HepG2 (cell line): ENCODE measurements at regions not wholly inside any gene's neighbourhood (a gene's known extent, or its start where the extent isn't known, plus 50 kb on each side); places are given as distances from the start of the nearest gene placed in this dataset.

ENCODE experiments used
- HDAC2 ChIP-seq: sonication (generic); formaldehyde crosslinking; IDR thresholded peaks from 2 replicates; pipeline ENCODE4 v1.4.0; 2020; ENCODE audit warnings: missing genetic modification reagents
- NFIC ChIP-seq: IDR thresholded peaks from 2 replicates; pipeline ENCODE4 v1.6.1; 2012; ENCODE audit warnings: mild to moderate bottlenecking, low read length, inconsistent platforms
- NR2F6 ChIP-seq, 2 experiments: IDR thresholded peaks; 2 replicates each; pipeline ENCODE4 v1.6.1; 2016; ENCODE audit warnings: antibody characterized with exemption in 1 of 2, mild to moderate bottlenecking in 1 of 2
- RORA ChIP-seq: sonication (generic); formaldehyde crosslinking; IDR thresholded peaks from 2 replicates; pipeline ENCODE4 v1.5.0; 2020; ENCODE audit warnings: mild to moderate bottlenecking, missing genetic modification reagents, moderate library complexity
- SIX4 ChIP-seq: sonication (generic); formaldehyde crosslinking; IDR thresholded peaks from 2 replicates; pipeline ENCODE4 v1.4.0; 2020; ENCODE audit warnings: missing genetic modification reagents
- STAG1 ChIP-seq: sonication (generic); formaldehyde crosslinking; IDR thresholded peaks from 2 replicates; pipeline ENCODE4 v1.4.0; 2020; ENCODE audit warnings: missing genetic modification reagents
- ZNF343 ChIP-seq: sonication (generic); formaldehyde crosslinking; IDR thresholded peaks from 2 replicates; pipeline ENCODE4 v1.4.0; 2020; ENCODE audit warnings: mild to moderate bottlenecking, missing genetic modification reagents
- ZNF441 ChIP-seq: sonication (generic); formaldehyde crosslinking; IDR thresholded peaks from 2 replicates; pipeline ENCODE4 v1.7.0; 2021; ENCODE audit warnings: missing genetic modification reagents, borderline replicate concordance
- ZNF678 ChIP-seq: sonication (generic); formaldehyde crosslinking; IDR thresholded peaks from 2 replicates; pipeline ENCODE4 v1.4.0; 2020; ENCODE audit warnings: mild to moderate bottlenecking, missing genetic modification reagents
- TF ChIP-seq, protein P1 (sequence below): sonication (generic); formaldehyde crosslinking; IDR thresholded peaks from 2 replicates; pipeline ENCODE4 v1.4.0; 2020; ENCODE audit warnings: missing genetic modification reagents
- TF ChIP-seq, protein P2 (sequence below): sonication (generic); formaldehyde crosslinking; conservative IDR thresholded peaks from 2 replicates; pipeline ENCODE4 v1.4.0; 2020; ENCODE audit warnings: mild to moderate bottlenecking, missing genetic modification reagents, moderate library complexity
- TF ChIP-seq, protein P3 (sequence below): sonication (generic); formaldehyde crosslinking; IDR thresholded peaks from 2 replicates; pipeline ENCODE4 v1.4.0; 2020; ENCODE audit warnings: missing genetic modification reagents, borderline replicate concordance
- TF ChIP-seq, protein P4 (sequence below): sonication (generic); formaldehyde crosslinking; IDR thresholded peaks from 2 replicates; pipeline ENCODE4 v1.9.0; 2022; ENCODE audit warnings: low read depth, missing genetic modification reagents
- TF ChIP-seq, protein P5 (sequence below): IDR thresholded peaks from 2 replicates; pipeline ENCODE4 v1.6.1; 2016; ENCODE audit warnings: low read depth, borderline replicate concordance
- TF ChIP-seq, protein P6 (sequence below): sonication (generic); formaldehyde crosslinking; IDR thresholded peaks from 2 replicates; pipeline ENCODE4 v1.8.0; 2022; ENCODE audit warnings: mild to moderate bottlenecking, missing genetic modification reagents
- TF ChIP-seq, protein P7 (sequence below): sonication (generic); formaldehyde crosslinking; IDR thresholded peaks from 2 replicates; pipeline ENCODE4 v1.5.1; 2020; ENCODE audit warnings: mild to moderate bottlenecking, missing genetic modification reagents, moderate library complexity

DNA sequence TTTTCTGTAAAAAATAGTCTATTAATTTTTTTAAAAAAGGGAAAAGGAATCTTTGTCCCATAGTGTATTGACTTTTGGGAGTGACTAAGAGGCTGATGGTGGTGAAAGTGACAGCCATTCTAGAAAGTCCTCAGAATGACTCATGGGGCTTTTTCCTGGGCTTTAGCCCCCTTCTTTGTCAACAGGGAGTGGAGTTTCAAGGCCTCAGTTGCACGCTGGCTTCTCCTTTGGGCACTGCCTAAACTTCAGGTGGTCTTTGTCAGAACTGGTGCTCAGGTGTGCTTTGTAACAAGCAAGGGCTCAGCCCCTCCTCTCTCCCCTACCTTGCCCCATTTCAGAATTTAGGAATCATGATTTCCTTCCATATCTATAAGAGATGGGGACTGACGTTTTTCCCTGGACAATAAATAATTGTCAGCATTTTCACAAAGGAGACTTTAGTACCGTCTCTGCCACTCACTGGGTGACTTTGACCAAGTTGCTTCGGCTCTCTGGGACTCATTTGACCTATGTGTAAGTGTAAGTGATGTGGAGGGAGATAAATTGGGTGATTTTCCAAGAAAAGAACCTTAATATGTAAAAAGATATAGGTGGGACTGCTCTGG, 61.2 kb upstream of the IGFBP2 start (continued):
- TF ChIP-seq SIX4 (no peak), ZNF441 (CRISPR knock-in tag) (no peak), NFIC (peak; percentile 17; the same call in 1 of the 2 replicates), RORA (CRISPR knock-in tag) (0 out of 2 replicates have a peak, but pooled peaks have one; percentile 80), NR2F6 (IDR thresholded peaks at IDR 0.05) (no peak; the same call in 1 of the 2 replicates), NR2F6 (CRISPR knock-in tag; IDR thresholded peaks at IDR 0.05) (no peak), ZNF343 (CRISPR knock-in tag) (no peak), ZNF678 (CRISPR knock-in tag) (no peak), HDAC2 (CRISPR knock-in tag) (peak; percentile 7; the same call in 1 of the 2 replicates), STAG1 (no peak)
- TF ChIP-seq, protein P1, sequence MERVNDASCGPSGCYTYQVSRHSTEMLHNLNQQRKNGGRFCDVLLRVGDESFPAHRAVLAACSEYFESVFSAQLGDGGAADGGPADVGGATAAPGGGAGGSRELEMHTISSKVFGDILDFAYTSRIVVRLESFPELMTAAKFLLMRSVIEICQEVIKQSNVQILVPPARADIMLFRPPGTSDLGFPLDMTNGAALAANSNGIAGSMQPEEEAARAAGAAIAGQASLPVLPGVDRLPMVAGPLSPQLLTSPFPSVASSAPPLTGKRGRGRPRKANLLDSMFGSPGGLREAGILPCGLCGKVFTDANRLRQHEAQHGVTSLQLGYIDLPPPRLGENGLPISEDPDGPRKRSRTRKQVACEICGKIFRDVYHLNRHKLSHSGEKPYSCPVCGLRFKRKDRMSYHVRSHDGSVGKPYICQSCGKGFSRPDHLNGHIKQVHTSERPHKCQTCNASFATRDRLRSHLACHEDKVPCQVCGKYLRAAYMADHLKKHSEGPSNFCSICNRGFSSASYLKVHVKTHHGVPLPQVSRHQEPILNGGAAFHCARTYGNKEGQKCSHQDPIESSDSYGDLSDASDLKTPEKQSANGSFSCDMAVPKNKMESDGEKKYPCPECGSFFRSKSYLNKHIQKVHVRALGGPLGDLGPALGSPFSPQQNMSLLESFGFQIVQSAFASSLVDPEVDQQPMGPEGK (CRISPR knock-in tag), result peak; percentile 66
- TF ChIP-seq, protein P2, sequence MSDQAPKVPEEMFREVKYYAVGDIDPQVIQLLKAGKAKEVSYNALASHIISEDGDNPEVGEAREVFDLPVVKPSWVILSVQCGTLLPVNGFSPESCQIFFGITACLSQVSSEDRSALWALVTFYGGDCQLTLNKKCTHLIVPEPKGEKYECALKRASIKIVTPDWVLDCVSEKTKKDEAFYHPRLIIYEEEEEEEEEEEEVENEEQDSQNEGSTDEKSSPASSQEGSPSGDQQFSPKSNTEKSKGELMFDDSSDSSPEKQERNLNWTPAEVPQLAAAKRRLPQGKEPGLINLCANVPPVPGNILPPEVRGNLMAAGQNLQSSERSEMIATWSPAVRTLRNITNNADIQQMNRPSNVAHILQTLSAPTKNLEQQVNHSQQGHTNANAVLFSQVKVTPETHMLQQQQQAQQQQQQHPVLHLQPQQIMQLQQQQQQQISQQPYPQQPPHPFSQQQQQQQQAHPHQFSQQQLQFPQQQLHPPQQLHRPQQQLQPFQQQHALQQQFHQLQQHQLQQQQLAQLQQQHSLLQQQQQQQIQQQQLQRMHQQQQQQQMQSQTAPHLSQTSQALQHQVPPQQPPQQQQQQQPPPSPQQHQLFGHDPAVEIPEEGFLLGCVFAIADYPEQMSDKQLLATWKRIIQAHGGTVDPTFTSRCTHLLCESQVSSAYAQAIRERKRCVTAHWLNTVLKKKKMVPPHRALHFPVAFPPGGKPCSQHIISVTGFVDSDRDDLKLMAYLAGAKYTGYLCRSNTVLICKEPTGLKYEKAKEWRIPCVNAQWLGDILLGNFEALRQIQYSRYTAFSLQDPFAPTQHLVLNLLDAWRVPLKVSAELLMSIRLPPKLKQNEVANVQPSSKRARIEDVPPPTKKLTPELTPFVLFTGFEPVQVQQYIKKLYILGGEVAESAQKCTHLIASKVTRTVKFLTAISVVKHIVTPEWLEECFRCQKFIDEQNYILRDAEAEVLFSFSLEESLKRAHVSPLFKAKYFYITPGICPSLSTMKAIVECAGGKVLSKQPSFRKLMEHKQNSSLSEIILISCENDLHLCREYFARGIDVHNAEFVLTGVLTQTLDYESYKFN (CRISPR knock-in tag), result peak; percentile 84; the same call in 1 of the 2 replicates
- TF ChIP-seq, protein P3, sequence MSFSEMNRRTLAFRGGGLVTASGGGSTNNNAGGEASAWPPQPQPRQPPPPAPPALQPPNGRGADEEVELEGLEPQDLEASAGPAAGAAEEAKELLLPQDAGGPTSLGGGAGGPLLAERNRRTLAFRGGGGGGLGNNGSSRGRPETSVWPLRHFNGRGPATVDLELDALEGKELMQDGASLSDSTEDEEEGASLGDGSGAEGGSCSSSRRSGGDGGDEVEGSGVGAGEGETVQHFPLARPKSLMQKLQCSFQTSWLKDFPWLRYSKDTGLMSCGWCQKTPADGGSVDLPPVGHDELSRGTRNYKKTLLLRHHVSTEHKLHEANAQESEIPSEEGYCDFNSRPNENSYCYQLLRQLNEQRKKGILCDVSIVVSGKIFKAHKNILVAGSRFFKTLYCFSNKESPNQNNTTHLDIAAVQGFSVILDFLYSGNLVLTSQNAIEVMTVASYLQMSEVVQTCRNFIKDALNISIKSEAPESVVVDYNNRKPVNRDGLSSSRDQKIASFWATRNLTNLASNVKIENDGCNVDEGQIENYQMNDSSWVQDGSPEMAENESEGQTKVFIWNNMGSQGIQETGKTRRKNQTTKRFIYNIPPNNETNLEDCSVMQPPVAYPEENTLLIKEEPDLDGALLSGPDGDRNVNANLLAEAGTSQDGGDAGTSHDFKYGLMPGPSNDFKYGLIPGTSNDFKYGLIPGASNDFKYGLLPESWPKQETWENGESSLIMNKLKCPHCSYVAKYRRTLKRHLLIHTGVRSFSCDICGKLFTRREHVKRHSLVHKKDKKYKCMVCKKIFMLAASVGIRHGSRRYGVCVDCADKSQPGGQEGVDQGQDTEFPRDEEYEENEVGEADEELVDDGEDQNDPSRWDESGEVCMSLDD (CRISPR knock-in tag), result no peak
- TF ChIP-seq, protein P4, sequence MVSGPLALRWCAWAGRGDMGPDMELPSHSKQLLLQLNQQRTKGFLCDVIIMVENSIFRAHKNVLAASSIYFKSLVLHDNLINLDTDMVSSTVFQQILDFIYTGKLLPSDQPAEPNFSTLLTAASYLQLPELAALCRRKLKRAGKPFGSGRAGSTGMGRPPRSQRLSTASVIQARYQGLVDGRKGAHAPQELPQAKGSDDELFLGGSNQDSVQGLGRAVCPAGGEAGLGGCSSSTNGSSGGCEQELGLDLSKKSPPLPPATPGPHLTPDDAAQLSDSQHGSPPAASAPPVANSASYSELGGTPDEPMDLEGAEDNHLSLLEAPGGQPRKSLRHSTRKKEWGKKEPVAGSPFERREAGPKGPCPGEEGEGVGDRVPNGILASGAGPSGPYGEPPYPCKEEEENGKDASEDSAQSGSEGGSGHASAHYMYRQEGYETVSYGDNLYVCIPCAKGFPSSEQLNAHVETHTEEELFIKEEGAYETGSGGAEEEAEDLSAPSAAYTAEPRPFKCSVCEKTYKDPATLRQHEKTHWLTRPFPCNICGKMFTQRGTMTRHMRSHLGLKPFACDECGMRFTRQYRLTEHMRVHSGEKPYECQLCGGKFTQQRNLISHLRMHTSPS (CRISPR knock-in tag), result no peak
- TF ChIP-seq, protein P5, sequence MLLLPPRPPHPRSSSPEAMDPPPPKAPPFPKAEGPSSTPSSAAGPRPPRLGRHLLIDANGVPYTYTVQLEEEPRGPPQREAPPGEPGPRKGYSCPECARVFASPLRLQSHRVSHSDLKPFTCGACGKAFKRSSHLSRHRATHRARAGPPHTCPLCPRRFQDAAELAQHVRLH (CRISPR knock-in tag), result no peak
- TF ChIP-seq, protein P6, sequence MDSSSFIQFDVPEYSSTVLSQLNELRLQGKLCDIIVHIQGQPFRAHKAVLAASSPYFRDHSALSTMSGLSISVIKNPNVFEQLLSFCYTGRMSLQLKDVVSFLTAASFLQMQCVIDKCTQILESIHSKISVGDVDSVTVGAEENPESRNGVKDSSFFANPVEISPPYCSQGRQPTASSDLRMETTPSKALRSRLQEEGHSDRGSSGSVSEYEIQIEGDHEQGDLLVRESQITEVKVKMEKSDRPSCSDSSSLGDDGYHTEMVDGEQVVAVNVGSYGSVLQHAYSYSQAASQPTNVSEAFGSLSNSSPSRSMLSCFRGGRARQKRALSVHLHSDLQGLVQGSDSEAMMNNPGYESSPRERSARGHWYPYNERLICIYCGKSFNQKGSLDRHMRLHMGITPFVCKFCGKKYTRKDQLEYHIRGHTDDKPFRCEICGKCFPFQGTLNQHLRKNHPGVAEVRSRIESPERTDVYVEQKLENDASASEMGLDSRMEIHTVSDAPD (CRISPR knock-in tag), result no peak; the same call in 1 of the 2 replicates
- TF ChIP-seq, protein P7, sequence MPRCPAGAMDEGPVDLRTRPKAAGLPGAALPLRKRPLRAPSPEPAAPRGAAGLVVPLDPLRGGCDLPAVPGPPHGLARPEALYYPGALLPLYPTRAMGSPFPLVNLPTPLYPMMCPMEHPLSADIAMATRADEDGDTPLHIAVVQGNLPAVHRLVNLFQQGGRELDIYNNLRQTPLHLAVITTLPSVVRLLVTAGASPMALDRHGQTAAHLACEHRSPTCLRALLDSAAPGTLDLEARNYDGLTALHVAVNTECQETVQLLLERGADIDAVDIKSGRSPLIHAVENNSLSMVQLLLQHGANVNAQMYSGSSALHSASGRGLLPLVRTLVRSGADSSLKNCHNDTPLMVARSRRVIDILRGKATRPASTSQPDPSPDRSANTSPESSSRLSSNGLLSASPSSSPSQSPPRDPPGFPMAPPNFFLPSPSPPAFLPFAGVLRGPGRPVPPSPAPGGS, result no peak
